Activated CD8-positive, alpha-beta T cell treated with anti-CD3 and anti-CD28 coated beads, Interleukin-2, amount 10 ng/mL, durations not matched to agents 7 days and 5 days (primary cell): ENCODE measurements at regions not wholly inside any gene's neighbourhood (a gene's known extent, or its start where the extent isn't known, plus 50 kb on each side); places are given as distances from the start of the nearest gene placed in this dataset.
"Not testable (repeated sequence)": the region's sequence is repeated elsewhere in the genome, so short reads cannot be mapped to it uniquely, and the experiment has no call there.

Experiments used
- ATAC-seq: fragments of 150-1000 bp; cut with Tn5 transposase; one replicate; pipeline ENCODE4 v1.10.0; 2021; ENCODE audit warnings: moderate library complexity
- CTCF ChIA-PET: fragments of 350-600 bp; sonication (Branson Sonifier 250); formaldehyde crosslinking; loops from one replicate; lab custom pipeline; 2021; ENCODE audit warnings: antibody characterized with exemption; lab: Charles Lee
- POLR2A ChIA-PET: fragments of 350-600 bp; sonication (Branson Sonifier 250); formaldehyde crosslinking; loops from one replicate; lab custom pipeline; 2021; ENCODE audit warnings: antibody characterized with exemption; lab: Charles Lee
- DNase-seq: peaks from one replicate; pipeline ENCODE4 v3.0.0-alpha.2; 2020
- H3K27ac Mint-ChIP-seq: one replicate; pipeline ENCODE4 v1.8.0; 2021; ENCODE audit warnings: mild to moderate bottlenecking, mixed read lengths
- H3K27me3 Mint-ChIP-seq: one replicate; pipeline ENCODE4 v1.8.0; 2021; ENCODE audit warnings: low read depth, mixed read lengths
- H3K36me3 Mint-ChIP-seq: one replicate; pipeline ENCODE4 v1.8.0; 2021; ENCODE audit warnings: low read depth, mixed read lengths
- H3K4me1 Mint-ChIP-seq: one replicate; pipeline ENCODE4 v1.8.0; 2021; ENCODE audit warnings: low read depth, mixed read lengths
- H3K4me3 Mint-ChIP-seq: one replicate; pipeline ENCODE4 v1.8.0; 2021; ENCODE audit warnings: mild to moderate bottlenecking, mixed read lengths
- H3K9me3 Mint-ChIP-seq: one replicate; pipeline ENCODE4 v1.8.0; 2022; ENCODE audit warnings: mixed read lengths; ENCODE audit not compliant: insufficient read depth

GRCh38 chr3:87792534-87793336 lies 266.1 kb downstream of the CGGBP1 start, which contains the start of gene HTR1F:
HTR1F (plus strand) TSS chr3:87792706.
- H3K9me3 Mint-ChIP-seq, result no peaks in the 10 kb centered on the region
- no peaks in the 10 kb centered on the region for H3K36me3 Mint-ChIP-seq
- no peak within 1 kb of the TSS for H3K27ac Mint-ChIP-seq
- DNase-seq, result no peak
- peak; percentile 55 for ATAC-seq
- H3K4me1 Mint-ChIP-seq, result peaks cover 14% of the 10 kb centered on the region
- ChIA-PET CTCF (interaction anchor here (0.9 to 1.5 kb wide), 3 partner anchors 13 to 321 kb away, joined by 3 to 5 read pairs (median 3); no protein-coding TSS in a partner anchor), POLR2A (no interaction called here)
- peak within 1 kb of the TSS; percentile 52 for H3K4me3 Mint-ChIP-seq
- peaks cover 63% of the 10 kb centered on the region for H3K27me3 Mint-ChIP-seq

- H3K4me1 Mint-ChIP-seq, result peaks cover 14% of the 10 kb centered on the region
- no peaks in the 10 kb centered on the region for H3K36me3 Mint-ChIP-seq
- H3K27me3 Mint-ChIP-seq, result peaks cover 63% of the 10 kb centered on the region
- H3K27ac Mint-ChIP-seq, result no peak overlapping the region
- ATAC-seq (no peak), DNase-seq (no peak)
- ChIA-PET POLR2A (no interaction called here), CTCF (interaction anchor here (1.1 to 1.5 kb wide), 2 partner anchors 21 to 213 kb away, joined by 4 to 5 read pairs; no protein-coding TSS in a partner anchor)
- no peaks in the 10 kb centered on the region for H3K9me3 Mint-ChIP-seq
- peak overlapping the region; percentile 52 for H3K4me3 Mint-ChIP-seq
Observed at GRCh38 chr3:87792198-87792533, 266.6 kb downstream of the CGGBP1 start.

- Mint-ChIP-seq H3K27me3 (peaks cover 59% of the 10 kb centered on the region), H3K36me3 (no peaks in the 10 kb centered on the region), H3K4me3 (no peak overlapping the region), H3K27ac (no peak overlapping the region), H3K4me1 (peaks cover 14% of the 10 kb centered on the region), H3K9me3 (no peaks in the 10 kb centered on the region)
- no peak for DNase-seq
- no peak for ATAC-seq
- ChIA-PET CTCF (interaction anchor here (1.1 to 1.5 kb wide), 2 partner anchors 20 to 214 kb away, joined by 4 to 5 read pairs; no protein-coding TSS in a partner anchor), POLR2A (no interaction called here)
Observed at GRCh38 chr3:87791248-87792027, 267.4 kb downstream of the CGGBP1 start.

- CTCF ChIA-PET, H3K9me3 Mint-ChIP-seq, POLR2A ChIA-PET, H3K4me3 Mint-ChIP-seq, ATAC-seq, H3K27ac Mint-ChIP-seq, DNase-seq, H3K36me3 Mint-ChIP-seq: not testable (repeated sequence)
- Mint-ChIP-seq H3K27me3 (peaks cover 45% of the 10 kb centered on the region), H3K4me1 (peaks cover 14% of the 10 kb centered on the region)
Observed at GRCh38 chr3:87789049-87789448, 269.8 kb downstream of the CGGBP1 start.

GRCh38 chr3:87788516-87788915 lies 270.3 kb downstream of the CGGBP1 start:
- ChIA-PET CTCF (no interaction called here), POLR2A (no interaction called here)
- Mint-ChIP-seq H3K9me3 (no peaks in the 10 kb centered on the region), H3K27me3 (peaks cover 41% of the 10 kb centered on the region), H3K4me3 (no peak overlapping the region), H3K27ac (no peak overlapping the region), H3K36me3 (no peaks in the 10 kb centered on the region), H3K4me1 (peaks cover 13% of the 10 kb centered on the region)
- ATAC-seq (no peak), DNase-seq (no peak)

- Mint-ChIP-seq H3K4me1 (no peaks in the 10 kb centered on the region), H3K4me3 (no peak overlapping the region), H3K27me3 (no peaks in the 10 kb centered on the region), H3K36me3 (no peaks in the 10 kb centered on the region), H3K9me3 (no peaks in the 10 kb centered on the region), H3K27ac (no peak overlapping the region)
- CTCF ChIA-PET, result no interaction called here
- DNase-seq (no peak), ATAC-seq (no peak)
- POLR2A ChIA-PET, result no interaction called here
Observed at GRCh38 chr3:87780811-87781210, 278.0 kb downstream of the CGGBP1 start.

- Mint-ChIP-seq H3K27ac (no peak overlapping the region), H3K36me3 (no peaks in the 10 kb centered on the region), H3K9me3 (no peaks in the 10 kb centered on the region), H3K4me3 (no peak overlapping the region), H3K4me1 (no peaks in the 10 kb centered on the region), H3K27me3 (peaks cover 3% of the 10 kb centered on the region)
- DNase-seq (no peak), ATAC-seq (no peak)
- POLR2A ChIA-PET, result no interaction called here
- CTCF ChIA-PET, result interaction anchor here (0.6 kb wide), 1 partner anchor 19 kb away, joined by 3 read pairs; no protein-coding TSS in a partner anchor
Observed at GRCh38 chr3:87778876-87779275, 279.9 kb downstream of the CGGBP1 start.

GRCh38 chr3:87771337-87772192 lies 287.2 kb downstream of the CGGBP1 start:
- H3K36me3 Mint-ChIP-seq, result no peaks in the 10 kb centered on the region
- H3K4me3 Mint-ChIP-seq, result no peak overlapping the region
- no peaks in the 10 kb centered on the region for H3K9me3 Mint-ChIP-seq
- DNase-seq (peak; percentile 50), ATAC-seq (peak; percentile 72)
- ChIA-PET CTCF (interaction anchor here (0.9 to 3.0 kb wide), 10 partner anchors 15 to 412 kb away, joined by 3 to 17 read pairs (median 4); no protein-coding TSS in a partner anchor), POLR2A (interaction anchor here (0.9 kb wide), 1 partner anchor 234 kb away, joined by 3 read pairs; no protein-coding TSS in a partner anchor)
- H3K27me3 Mint-ChIP-seq, result peaks cover 18% of the 10 kb centered on the region
- H3K27ac Mint-ChIP-seq, result no peak overlapping the region
- no peaks in the 10 kb centered on the region for H3K4me1 Mint-ChIP-seq

- no peak overlapping the region for H3K4me3 Mint-ChIP-seq
- no peak for DNase-seq
- no peak for ATAC-seq
- POLR2A ChIA-PET, result no interaction called here
- CTCF ChIA-PET, result interaction anchor here (1.0 kb wide), 1 partner anchor 239 kb away, joined by 4 read pairs; no protein-coding TSS in a partner anchor
- H3K9me3 Mint-ChIP-seq, result no peaks in the 10 kb centered on the region
- H3K27ac Mint-ChIP-seq, result no peak overlapping the region
- no peaks in the 10 kb centered on the region for H3K36me3 Mint-ChIP-seq
- no peaks in the 10 kb centered on the region for H3K4me1 Mint-ChIP-seq
- H3K27me3 Mint-ChIP-seq, result peaks cover 13% of the 10 kb centered on the region
Observed at GRCh38 chr3:87766721-87767120, 292.1 kb downstream of the CGGBP1 start.

GRCh38 chr3:87765256-87765655 lies 293.5 kb downstream of the CGGBP1 start:
- Mint-ChIP-seq H3K4me1 (no peaks in the 10 kb centered on the region), H3K4me3 (no peak overlapping the region), H3K27me3 (peaks cover 9% of the 10 kb centered on the region), H3K36me3 (no peaks in the 10 kb centered on the region), H3K9me3 (no peaks in the 10 kb centered on the region), H3K27ac (no peak overlapping the region)
- ChIA-PET POLR2A (no interaction called here), CTCF (no interaction called here)
- DNase-seq (no peak), ATAC-seq (no peak)

GRCh38 chr3:87761795-87762194 lies 297.0 kb downstream of the CGGBP1 start:
- DNase-seq (no peak), ATAC-seq (no peak)
- CTCF ChIA-PET, result no interaction called here

More at GRCh38 chr3:87761795-87762194, 297.0 kb downstream of the CGGBP1 start:
- no peak overlapping the region for H3K4me3 Mint-ChIP-seq
- POLR2A ChIA-PET, result no interaction called here
- no peaks in the 10 kb centered on the region for H3K4me1 Mint-ChIP-seq
- H3K9me3 Mint-ChIP-seq, result no peaks in the 10 kb centered on the region
- H3K27ac Mint-ChIP-seq, result no peak overlapping the region
- H3K36me3 Mint-ChIP-seq, result no peaks in the 10 kb centered on the region
- no peaks in the 10 kb centered on the region for H3K27me3 Mint-ChIP-seq
